ENCODE measurements at regions not wholly inside any gene's neighbourhood (a gene's known extent, or its start where the extent isn't known, plus 50 kb on each side); places are given as distances from the start of the nearest gene placed in this dataset.

GRCh38 chr17:71948703-71949422 is 172.0 kb upstream of the SOX9 start:
- TF ChIP-seq POLR2A (IDR thresholded peaks at IDR 0.05) = no peak
- peak; percentile 44 for TF ChIP-seq POLR2AphosphoS5 (IDR thresholded peaks at IDR 0.05)
